ENCODE measurements at regions not wholly inside any gene's neighbourhood (a gene's known extent, or its start where the extent isn't known, plus 50 kb on each side); places are given as distances from the start of the nearest gene placed in this dataset.

DNA sequence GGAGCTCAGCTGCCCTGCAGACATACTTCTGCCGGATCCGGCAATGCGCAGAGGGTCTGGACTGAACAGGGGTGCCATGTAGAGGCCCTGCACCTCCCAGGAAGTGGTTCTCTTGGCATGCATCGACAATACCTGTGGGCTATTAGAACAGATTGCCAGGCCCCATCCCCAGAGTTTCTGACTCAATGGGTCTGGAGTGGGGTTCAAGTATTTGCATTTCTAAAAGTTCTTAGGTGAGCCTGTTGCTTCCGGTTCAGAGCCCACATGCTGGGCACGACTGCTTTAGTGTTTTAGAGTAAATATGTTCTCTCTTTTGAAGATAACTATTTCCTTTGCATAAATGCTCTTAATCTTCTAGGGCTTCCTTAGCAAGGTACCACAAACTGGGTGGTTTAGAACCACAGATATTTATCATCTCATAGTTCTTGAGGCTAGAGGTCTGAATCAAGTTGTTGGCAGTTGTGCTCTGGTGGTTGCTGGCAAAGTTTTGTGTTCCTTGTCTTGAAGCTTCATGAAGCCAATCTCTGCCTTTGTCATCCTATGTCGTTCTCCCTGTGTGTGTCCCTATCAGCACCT, 435.5 kb downstream of the TCERG1L start:
- no peak for TF ChIP-seq POLR2A (IDR thresholded peaks at IDR 0.05)
- TF ChIP-seq, protein P1, sequence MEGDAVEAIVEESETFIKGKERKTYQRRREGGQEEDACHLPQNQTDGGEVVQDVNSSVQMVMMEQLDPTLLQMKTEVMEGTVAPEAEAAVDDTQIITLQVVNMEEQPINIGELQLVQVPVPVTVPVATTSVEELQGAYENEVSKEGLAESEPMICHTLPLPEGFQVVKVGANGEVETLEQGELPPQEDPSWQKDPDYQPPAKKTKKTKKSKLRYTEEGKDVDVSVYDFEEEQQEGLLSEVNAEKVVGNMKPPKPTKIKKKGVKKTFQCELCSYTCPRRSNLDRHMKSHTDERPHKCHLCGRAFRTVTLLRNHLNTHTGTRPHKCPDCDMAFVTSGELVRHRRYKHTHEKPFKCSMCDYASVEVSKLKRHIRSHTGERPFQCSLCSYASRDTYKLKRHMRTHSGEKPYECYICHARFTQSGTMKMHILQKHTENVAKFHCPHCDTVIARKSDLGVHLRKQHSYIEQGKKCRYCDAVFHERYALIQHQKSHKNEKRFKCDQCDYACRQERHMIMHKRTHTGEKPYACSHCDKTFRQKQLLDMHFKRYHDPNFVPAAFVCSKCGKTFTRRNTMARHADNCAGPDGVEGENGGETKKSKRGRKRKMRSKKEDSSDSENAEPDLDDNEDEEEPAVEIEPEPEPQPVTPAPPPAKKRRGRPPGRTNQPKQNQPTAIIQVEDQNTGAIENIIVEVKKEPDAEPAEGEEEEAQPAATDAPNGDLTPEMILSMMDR (IDR thresholded peaks at IDR 0.05): no peak
- no peak for TF ChIP-seq EP300 (IDR thresholded peaks at IDR 0.05; ENCODE audit: low read depth)
